ENCODE measurements at regions not wholly inside any gene's neighbourhood (a gene's known extent, or its start where the extent isn't known, plus 50 kb on each side); places are given as distances from the start of the nearest gene placed in this dataset.
A peak's percentile ranks its signal among the peaks of the same experiment; 100 is the strongest.

GRCh38 chr13:76519685-76520084 lies 366.5 kb downstream of the KCTD12 start:
- DNase-seq (ENCODE audit: low read depth in 2 of 2), result no peak

GRCh38 chr13:76516586-76516985 lies 369.6 kb downstream of the KCTD12 start:
- no peak for DNase-seq (ENCODE audit: low read depth in 2 of 2)

- DNase-seq (ENCODE audit: low read depth in 2 of 2), result no peak
These were observed 370.2 kb downstream of the KCTD12 start for GRCh38 chr13:76516013-76516412.

- no peak for DNase-seq (ENCODE audit: low read depth in 2 of 2)
These were observed 373.5 kb downstream of the KCTD12 start for GRCh38 chr13:76512721-76513145.

- DNase-seq (ENCODE audit: low read depth in 2 of 2), result no peak
These were observed 380.8 kb downstream of the KCTD12 start for GRCh38 chr13:76505437-76505836.

- no peak for DNase-seq (ENCODE audit: low read depth in 2 of 2)
These were observed 382.4 kb downstream of the KCTD12 start for GRCh38 chr13:76503766-76504165.

- no peak for DNase-seq (ENCODE audit: low read depth in 2 of 2)
These were observed 382.9 kb downstream of the KCTD12 start for GRCh38 chr13:76503291-76503690.

GRCh38 chr13:76500894-76501293 lies 385.3 kb downstream of the KCTD12 start:
- DNase-seq (ENCODE audit: low read depth in 2 of 2), result no peak

- DNase-seq (ENCODE audit: low read depth in 2 of 2), result no peak
These were observed 386.3 kb downstream of the KCTD12 start for GRCh38 chr13:76499891-76500290.

- DNase-seq (ENCODE audit: low read depth in 2 of 2), result no peak
These were observed 396.9 kb downstream of the KCTD12 start for GRCh38 chr13:76489274-76489673.

- DNase-seq (ENCODE audit: low read depth in 2 of 2), result no peak
These were observed 404.5 kb downstream of the KCTD12 start for GRCh38 chr13:76481738-76482137.

- DNase-seq (ENCODE audit: low read depth in 2 of 2), result no peak
These were observed 411.2 kb downstream of the KCTD12 start for GRCh38 chr13:76474966-76475365.

GRCh38 chr13:76474356-76474755 lies 411.8 kb downstream of the KCTD12 start:
- DNase-seq (ENCODE audit: low read depth in 2 of 2), result no peak

GRCh38 chr13:76473552-76474134 lies 412.6 kb downstream of the KCTD12 start:
- peak; percentile 16 to 50 for DNase-seq (ENCODE audit: low read depth in 2 of 2)

GRCh38 chr13:76472916-76473315 lies 413.3 kb downstream of the KCTD12 start:
- DNase-seq (ENCODE audit: low read depth in 2 of 2), result no peak

- DNase-seq (ENCODE audit: low read depth in 2 of 2), result no peak
These were observed 414.7 kb downstream of the KCTD12 start for GRCh38 chr13:76471486-76471885.

GRCh38 chr13:76470991-76471390 lies 415.2 kb downstream of the KCTD12 start:
- no peak for DNase-seq (ENCODE audit: low read depth in 2 of 2)

- DNase-seq (ENCODE audit: low read depth in 2 of 2), result no peak
These were observed 420.2 kb downstream of the KCTD12 start for GRCh38 chr13:76466043-76466442.

- no peak for DNase-seq (ENCODE audit: low read depth in 2 of 2)
These were observed 422.9 kb downstream of the KCTD12 start for GRCh38 chr13:76463314-76463713.

- no peak for DNase-seq (ENCODE audit: low read depth in 2 of 2)
These were observed 424.2 kb downstream of the KCTD12 start for GRCh38 chr13:76461999-76462398.

- DNase-seq (ENCODE audit: low read depth in 2 of 2), result no peak
These were observed 424.7 kb downstream of the KCTD12 start for GRCh38 chr13:76461484-76461883.

- DNase-seq (ENCODE audit: low read depth in 2 of 2), result no peak
These were observed 426.3 kb downstream of the KCTD12 start for GRCh38 chr13:76459863-76460262.

- DNase-seq (ENCODE audit: low read depth in 2 of 2), result no peak
These were observed 430.2 kb downstream of the KCTD12 start for GRCh38 chr13:76455960-76456359.

GRCh38 chr13:76454991-76455390 lies 431.2 kb downstream of the KCTD12 start:
- no peak for DNase-seq (ENCODE audit: low read depth in 2 of 2)
